Spleen (tissue), 7 donors: ENCODE measurements at regions not wholly inside any gene's neighbourhood (a gene's known extent, or its start where the extent isn't known, plus 50 kb on each side); places are given as distances from the start of the nearest gene placed in this dataset.

Experiments
- CTCF ChIP-seq, 11 experiments: fragments of 200-600 bp in 7 of 11; fragments of 450-650 bp in 4 of 11; sonication (generic) in 4 of 11; IDR thresholded peaks in 8 of 11; conservative IDR thresholded peaks in 3 of 11; 1 replicate in 7 of 11; 2 replicates in 4 of 11; pipeline versions ENCODE4 v1.4.0 to v1.8.0; 2016 to 2021; ENCODE audit warnings: antibody characterized with exemption in 11 of 11, inconsistent platforms in 4 of 11, mild to moderate bottlenecking in 1 of 11
- POLR2A ChIP-seq, 3 donors: fragments of 450-650 bp; IDR thresholded peaks; one replicate each; pipeline ENCODE4 v1.5.1; 2017; ENCODE audit warnings: antibody characterized with exemption in 3 of 3, mild to moderate bottlenecking in 1 of 3
- donor health status: DM: no; HTN: no; CAD: no; lungs with moderate emphysema.
- donor health status: DM: no; HTN: no; CAD: no.
- donor health status: DM: no; HTN: no; CAD: no.

GRCh38 chr11:116343270-116343669 lies 429.5 kb downstream of the BUD13 start:
- no peak for TF ChIP-seq CTCF (IDR thresholded peaks at IDR 0.05 in 8 of 11, conservative IDR thresholded peaks at IDR 0.05 in 3 of 11)
- no peak for TF ChIP-seq POLR2A (IDR thresholded peaks at IDR 0.05)
